T-helper 9 cell (primary cell): ENCODE measurements at regions not wholly inside any gene's neighbourhood (a gene's known extent, or its start where the extent isn't known, plus 50 kb on each side); places are given as distances from the start of the nearest gene placed in this dataset.
"Not testable (repeated sequence)": the region's sequence is repeated elsewhere in the genome, so short reads cannot be mapped to it uniquely, and the experiment has no call there.

ENCODE experiments used
- DNase-seq: peaks from one replicate; pipeline ENCODE4 v3.0.0-alpha.2; 2020

DNA sequence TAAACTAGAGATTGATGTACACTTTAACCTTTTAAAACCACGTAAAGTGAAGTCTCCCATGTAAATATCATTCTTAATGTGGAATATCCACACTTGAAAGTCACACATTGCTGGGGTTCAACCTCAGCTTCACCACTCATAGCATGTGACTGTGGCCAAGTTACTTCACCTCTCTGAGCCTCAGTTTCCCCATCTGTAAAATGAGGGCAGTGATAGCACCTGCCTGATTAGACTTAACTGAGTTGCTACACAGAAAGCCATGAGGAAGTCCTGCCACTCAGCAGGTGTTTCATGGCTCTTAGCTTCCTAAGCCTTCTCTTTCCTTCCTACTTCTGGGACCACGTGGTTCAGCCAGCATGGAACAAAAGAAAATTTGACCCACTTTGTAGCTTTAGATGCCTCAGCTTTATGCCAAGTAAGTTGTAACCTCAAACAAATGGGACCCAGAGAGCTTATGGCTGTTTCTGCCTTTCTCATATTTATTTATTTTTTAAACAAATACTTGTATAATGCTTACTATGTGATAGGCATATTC is 277.3 kb upstream of the KLF3 start:
- no peak for DNase-seq

DNA sequence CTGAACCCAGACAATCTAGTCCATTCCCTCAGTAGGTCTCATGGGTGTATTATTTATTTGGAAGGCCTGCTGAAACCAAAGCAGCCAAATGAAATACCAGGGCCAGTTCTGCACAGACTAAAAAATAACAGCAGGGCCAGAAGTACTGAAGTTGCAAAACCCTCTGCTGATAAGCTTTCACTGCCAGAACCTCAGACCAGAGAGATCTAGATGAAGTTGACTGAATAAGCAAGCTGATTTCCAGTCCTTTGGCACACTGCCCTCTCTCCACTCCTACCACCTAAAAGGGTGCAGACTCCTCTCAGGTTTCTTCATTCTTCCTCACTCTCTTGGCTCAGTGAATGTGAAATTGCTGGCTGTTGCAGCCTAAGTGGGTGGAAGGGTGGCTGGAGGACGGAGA is 276.7 kb upstream of the KLF3 start:
- no peak for DNase-seq

DNA sequence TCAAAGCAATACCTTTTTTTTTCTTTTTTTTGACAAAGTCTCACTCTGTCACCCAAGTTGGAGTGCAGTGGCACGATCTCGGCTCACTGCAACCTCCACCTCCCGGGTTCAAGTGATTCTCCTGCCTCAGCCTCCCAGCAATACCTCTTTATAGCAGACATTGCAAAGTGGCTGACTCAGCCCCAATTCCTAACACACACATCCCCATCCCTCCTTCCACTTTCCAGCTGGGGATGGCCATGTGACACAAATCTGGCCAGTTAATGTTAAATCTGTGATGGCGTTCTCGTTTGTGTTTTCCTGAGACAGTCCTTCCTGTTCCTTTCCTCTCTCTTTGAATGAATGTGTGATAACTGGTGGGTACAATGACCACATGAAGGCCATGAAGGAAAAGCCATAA is 276.2 kb upstream of the KLF3 start:
- DNase-seq: no peak

DNA sequence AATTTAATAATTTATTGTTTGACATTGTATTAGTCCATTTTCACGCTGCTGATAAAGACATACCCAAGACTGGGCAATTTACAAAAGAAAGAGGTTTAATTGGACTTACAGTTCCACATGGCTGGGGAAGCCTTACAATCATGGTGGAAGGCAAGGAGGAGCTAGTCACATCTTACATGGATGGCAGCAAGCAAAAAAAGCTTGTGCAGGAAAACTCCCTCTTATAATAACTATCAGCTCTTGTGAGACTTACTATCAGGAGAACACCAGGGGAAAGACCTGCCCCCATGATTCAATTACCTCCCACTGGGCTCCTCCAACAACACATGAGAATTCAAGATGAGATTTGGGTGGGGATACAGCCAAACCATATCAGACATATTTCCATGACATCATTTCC is 275.1 kb upstream of the KLF3 start:
- not testable (repeated sequence) for DNase-seq

- no peak for DNase-seq
Observed at GRCh38 chr4:38390969-38391545, 272.9 kb upstream of the KLF3 start.

GRCh38 chr4:38392223-38392855 is 271.7 kb upstream of the KLF3 start:
- no peak for DNase-seq

DNA sequence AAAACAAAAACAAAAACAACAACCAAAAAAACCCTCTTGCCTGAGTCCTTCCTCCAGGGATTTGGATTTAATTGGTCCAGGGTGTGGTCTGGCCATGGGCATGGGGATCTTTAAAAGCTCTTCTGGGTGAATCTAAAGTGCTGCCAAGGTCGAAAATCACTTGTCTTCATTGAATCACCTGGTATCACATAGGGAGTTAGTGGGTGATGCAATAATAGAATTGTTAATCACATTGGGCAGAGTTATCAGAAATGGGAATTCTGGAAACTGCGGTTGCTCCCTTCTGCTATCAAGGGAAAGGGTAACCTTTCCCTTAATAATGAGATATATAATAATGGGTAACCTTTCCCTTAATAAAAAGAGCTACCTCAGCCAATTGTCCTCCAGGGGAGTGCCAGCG is 267.9 kb upstream of the KLF3 start:
- no peak for DNase-seq

DNA sequence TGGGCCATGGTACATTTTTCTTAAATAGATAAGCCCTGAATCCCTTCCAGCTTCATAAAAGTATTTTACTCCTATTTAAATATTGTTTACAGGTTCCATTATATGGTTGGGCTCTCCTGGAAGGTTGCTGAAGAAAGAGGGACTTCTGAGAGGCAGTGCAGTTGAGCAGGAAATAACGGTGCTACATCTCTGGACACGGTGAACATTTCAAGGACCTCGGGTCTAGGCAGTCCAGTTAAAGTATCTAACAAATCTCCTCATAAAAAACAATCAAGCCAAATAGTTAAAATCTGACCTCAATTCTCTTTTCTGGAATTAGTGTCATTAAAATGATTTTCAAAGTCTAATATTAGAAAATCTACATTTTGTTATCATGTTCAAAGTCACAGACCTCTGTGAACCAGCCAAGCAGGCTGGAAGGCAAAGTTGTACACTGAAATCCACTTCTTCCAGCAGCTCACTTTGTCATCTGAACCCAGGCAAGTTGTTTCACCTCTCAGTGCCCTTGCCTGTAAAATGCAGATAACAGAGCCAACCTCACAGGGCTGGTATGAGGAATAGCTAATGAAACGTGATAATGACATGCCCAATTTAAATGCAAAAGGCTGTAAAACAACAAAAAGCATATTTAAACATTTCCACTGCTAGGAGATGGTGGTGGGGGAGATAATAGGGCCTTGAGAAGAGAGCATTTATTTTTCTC is 267.0 kb upstream of the KLF3 start:
- DNase-seq: no peak

DNA sequence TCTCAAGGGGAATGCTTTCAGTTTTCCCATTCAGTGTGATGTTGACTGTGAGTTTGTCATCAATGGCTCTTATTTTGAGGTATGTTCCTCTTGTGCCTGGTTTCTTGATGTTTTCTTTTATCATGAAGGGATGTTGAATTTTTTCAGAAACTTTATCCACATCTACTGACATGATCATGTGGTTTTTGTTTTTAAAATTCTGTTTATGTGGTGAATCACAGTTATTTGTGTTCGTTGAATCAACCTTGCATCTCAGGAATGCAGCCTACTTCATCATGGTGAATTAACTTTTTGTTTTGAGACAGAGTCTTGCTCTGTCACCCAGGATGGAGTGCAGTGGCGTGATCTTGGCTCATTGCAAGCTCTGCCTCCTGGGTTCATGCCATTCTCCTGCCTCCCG is 263.1 kb upstream of the KLF3 start:
- DNase-seq: no peak

DNA sequence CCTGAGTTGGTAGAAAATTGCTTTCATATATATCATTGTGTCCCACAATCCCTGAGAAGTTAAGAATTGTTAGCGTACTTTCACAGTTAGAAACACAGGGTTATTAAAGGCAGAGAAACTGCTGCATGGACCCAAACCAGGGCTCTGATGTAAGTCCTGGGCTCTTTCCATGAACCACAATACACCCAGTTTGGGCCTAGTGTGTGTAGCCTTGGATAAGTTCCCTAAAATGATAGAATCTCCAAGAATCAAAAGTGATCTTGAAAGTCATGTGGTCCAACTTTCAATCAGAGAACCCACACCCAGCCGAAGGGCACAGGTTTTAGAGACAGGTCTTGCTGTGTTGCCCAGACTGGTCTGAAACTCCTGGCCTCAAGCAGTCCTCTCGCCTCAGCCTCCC is 257.8 kb upstream of the KLF3 start:
- no peak for DNase-seq

GRCh38 chr4:38409852-38410251 is 254.1 kb upstream of the KLF3 start:
- DNase-seq: no peak

- no peak for DNase-seq
Observed at GRCh38 chr4:38411092-38411491, 252.9 kb upstream of the KLF3 start.

DNA sequence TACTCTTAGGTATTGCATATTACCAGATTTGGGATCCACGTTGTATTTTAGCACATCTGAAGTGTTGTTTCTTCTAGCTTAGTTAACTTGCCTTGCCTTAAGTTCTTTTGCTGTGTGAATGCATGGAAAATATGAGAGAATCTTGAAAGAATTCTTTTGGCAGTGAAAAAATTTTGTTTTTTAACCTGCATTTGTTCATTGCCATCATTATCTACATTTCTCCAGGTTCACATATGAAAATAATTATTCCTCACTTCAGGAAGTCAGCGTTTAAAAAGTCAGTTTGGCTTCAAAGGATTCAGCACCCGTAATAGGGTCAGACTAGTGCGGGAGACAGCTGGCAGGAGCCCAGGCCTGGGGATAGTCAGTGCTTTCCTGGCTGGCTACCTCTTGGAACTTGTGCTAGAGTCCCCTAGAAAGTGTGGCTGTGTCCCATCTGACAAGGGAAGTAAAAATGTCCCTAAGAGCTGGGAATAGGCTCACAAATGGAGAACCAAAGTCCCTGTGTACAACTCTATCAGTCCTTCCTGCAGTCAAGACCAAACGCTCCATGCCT is 251.9 kb upstream of the KLF3 start:
- no peak for DNase-seq

- no peak for DNase-seq
Observed at GRCh38 chr4:38413524-38414341, 250.3 kb upstream of the KLF3 start.

GRCh38 chr4:38414410-38414809 is 249.6 kb upstream of the KLF3 start:
- no peak for DNase-seq

DNA sequence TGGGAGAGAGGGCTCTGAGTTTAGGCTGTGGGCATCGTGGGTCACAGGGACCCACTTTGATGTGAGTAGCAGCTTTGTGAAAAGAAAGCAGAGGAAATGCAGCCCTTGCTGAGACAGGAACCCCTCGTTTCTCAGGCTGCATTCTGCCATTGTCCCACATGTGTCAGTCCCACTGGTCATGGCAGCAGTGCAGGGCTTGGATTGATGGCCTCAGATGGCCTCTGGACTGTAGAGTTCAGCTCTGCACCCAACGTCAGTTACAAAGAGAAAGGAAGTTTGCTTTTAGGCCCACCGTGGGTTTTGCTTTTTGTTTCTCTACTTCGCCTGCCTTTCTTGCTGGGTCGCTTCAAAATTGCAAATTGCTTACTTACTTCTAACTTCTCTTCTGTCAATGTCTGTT is 248.3 kb upstream of the KLF3 start:
- no peak for DNase-seq

GRCh38 chr4:38416450-38417014 is 247.5 kb upstream of the KLF3 start:
- DNase-seq: no peak

- DNase-seq: not testable (repeated sequence)
Observed at GRCh38 chr4:38420254-38420653, 243.7 kb upstream of the KLF3 start.

GRCh38 chr4:38422850-38423249 is 241.1 kb upstream of the KLF3 start:
- no peak for DNase-seq

DNA sequence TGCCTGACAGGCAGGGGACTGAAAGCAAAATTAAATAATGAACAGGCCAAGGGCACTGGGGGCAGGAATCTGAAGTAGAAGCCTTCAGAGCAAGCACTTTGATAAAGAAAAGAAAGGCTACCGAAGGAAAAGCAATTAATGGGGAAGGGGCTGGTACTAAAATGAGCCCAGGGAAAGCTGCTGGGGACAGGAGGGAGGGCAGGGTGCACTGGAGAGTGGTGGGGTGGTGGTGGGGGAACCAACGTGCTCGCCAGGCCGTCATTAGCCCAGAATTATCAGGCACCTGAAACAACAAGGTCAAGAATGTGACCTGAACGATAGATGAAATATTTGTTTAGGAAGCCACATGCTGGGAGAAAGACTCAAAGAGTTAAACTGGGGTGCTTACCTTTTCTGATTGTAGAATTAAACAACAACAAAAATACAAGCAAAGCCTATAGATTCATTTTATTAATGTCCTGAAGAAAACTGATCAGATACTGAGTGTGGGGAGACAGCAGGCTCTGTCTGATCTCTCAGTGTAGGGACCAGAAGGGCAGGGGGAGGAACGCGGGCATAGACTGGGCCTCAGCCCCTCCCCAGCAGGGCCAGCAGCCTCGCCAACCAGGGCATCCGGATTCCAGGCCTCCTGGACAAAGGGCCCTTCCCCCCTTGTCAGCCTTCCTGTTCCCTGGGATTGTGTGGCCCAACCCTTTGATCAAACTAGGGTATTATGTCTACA is 239.7 kb upstream of the KLF3 start:
- no peak for DNase-seq

- DNase-seq: no peak
Observed at GRCh38 chr4:38426532-38426931, 237.5 kb upstream of the KLF3 start.

- no peak for DNase-seq
Observed at GRCh38 chr4:38430841-38431240, 233.2 kb upstream of the KLF3 start.
